ENCODE measurements at regions not wholly inside any gene's neighbourhood (a gene's known extent, or its start where the extent isn't known, plus 50 kb on each side); places are given as distances from the start of the nearest gene placed in this dataset.

DNA sequence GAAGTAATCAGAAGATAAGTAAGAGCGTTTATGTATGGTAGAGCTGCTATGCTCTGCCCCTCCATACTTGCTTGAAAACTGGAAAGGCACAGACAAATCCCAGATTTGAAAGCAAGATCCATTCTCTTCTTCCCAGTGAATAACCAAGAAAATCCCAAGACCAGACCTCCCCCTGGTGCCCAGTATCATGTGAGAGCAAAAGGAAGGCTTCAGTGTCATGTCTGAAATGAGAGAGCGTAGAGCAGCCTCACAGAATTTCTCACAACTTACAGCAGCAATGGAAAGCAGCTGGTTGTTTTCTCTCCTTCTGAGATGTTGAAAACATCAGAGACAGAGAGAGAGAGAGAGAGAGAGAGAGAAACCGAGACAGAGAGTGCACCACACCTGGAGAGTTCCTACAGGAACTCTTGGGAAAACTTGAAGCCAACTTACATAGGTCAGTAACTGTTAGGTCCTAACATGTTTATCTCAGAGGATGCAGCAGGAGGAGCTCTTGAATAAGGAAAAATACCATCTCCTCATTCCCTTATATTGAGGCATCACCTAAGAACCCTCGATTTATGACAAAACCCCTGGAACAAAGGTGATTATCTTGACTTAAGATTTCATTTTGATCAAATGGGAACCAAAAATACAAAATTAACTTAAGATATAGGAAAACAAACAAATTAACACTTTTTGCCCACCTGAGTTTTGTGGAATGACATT, 273.3 kb downstream of the NSUN3 start:
- TF ChIP-seq, protein P1, sequence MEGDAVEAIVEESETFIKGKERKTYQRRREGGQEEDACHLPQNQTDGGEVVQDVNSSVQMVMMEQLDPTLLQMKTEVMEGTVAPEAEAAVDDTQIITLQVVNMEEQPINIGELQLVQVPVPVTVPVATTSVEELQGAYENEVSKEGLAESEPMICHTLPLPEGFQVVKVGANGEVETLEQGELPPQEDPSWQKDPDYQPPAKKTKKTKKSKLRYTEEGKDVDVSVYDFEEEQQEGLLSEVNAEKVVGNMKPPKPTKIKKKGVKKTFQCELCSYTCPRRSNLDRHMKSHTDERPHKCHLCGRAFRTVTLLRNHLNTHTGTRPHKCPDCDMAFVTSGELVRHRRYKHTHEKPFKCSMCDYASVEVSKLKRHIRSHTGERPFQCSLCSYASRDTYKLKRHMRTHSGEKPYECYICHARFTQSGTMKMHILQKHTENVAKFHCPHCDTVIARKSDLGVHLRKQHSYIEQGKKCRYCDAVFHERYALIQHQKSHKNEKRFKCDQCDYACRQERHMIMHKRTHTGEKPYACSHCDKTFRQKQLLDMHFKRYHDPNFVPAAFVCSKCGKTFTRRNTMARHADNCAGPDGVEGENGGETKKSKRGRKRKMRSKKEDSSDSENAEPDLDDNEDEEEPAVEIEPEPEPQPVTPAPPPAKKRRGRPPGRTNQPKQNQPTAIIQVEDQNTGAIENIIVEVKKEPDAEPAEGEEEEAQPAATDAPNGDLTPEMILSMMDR (IDR thresholded peaks at IDR 0.05; ENCODE audit: low read depth, low read length), result peak; percentile 51
- peak; percentile 38 to 84 for DNase-seq (ENCODE audit: low read depth in 2 of 2)
- no peak overlapping the region for H3K4me3 ChIP-seq (replicated peaks in 1 of 2; ENCODE audit: low read depth in 2 of 2, low read length in 2 of 2)

DNA sequence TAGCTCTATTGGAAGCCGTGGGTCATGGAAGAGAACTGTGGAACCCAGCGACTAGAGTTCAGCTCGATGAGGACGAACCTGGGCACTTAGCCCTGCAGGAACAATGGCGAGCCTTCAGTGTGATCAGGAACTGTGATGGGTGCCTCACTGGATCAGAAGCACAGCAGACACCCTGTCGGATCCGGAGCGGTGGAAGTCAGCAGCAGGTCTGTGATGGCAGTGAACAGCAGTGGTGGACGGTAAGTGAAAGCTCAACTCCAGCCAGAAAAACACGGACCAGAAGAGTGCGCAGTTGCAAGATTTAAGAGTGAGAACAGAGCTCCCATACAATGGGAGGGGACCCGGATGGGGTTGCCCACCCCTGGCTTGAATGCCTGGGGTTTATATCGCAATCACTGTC, 282.2 kb downstream of the NSUN3 start:
- no peak overlapping the region for H3K4me3 ChIP-seq (replicated peaks in 1 of 2; ENCODE audit: low read depth in 2 of 2, low read length in 2 of 2)
- DNase-seq (ENCODE audit: low read depth in 2 of 2), result no peak
- TF ChIP-seq, protein P1 (IDR thresholded peaks at IDR 0.05; ENCODE audit: low read depth, low read length), result no peak

DNA sequence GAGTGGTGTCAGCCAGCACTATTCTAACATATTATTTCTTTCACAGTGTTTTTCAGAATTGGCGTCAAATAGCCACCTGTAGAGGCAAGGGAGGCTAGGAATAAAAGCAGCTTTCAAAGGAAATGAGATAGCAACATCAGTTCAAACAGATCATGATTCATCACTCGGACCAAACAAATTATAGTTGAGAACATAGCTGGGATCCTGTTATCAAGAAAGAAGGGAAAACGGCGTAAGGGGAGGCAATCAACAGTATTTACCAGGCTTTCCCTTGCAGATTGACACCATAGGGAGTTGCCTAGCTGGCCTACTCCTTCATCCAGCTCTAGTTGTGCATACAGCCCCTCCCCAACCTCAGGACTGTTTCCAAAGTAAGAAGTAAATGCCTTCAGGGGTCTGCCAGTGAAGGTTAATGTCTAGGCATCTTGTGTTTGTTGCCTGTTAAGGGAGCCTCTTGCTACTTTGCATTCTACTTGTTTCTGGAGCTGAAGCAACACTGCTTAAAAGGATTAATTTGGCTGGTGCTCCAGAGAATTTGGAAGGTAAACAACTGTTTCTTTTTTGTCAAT, 286.5 kb downstream of the NSUN3 start:
- no peak overlapping the region for H3K4me3 ChIP-seq (replicated peaks in 1 of 2; ENCODE audit: low read depth in 2 of 2, low read length in 2 of 2)
- TF ChIP-seq, protein P1 (IDR thresholded peaks at IDR 0.05; ENCODE audit: low read depth, low read length), result no peak
- no peak for DNase-seq (ENCODE audit: low read depth in 2 of 2)

DNA sequence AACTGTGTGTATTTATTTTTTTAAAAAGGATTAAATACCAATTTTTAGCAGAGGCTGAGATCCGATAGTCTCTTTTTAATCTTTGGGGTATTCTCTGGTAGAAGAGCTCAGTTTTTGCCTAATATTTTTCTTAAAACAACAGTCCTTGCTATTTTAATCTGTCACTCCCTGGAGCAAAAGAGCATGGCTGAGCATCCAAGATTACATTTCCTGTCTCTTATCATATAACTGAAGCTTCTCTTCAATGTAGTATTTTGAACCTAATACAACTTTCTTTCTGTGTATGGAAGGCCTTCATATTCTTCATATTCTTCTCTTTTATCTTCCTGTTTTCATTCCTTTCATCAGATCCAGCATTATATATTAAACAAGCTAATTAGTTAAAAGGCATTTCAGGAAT, 293.7 kb downstream of the NSUN3 start:
- DNase-seq (ENCODE audit: low read depth in 2 of 2), result no peak
- TF ChIP-seq, protein P1 (IDR thresholded peaks at IDR 0.05; ENCODE audit: low read depth, low read length), result no peak
- H3K4me3 ChIP-seq (replicated peaks in 1 of 2; ENCODE audit: low read depth in 2 of 2, low read length in 2 of 2), result no peak overlapping the region

DNA sequence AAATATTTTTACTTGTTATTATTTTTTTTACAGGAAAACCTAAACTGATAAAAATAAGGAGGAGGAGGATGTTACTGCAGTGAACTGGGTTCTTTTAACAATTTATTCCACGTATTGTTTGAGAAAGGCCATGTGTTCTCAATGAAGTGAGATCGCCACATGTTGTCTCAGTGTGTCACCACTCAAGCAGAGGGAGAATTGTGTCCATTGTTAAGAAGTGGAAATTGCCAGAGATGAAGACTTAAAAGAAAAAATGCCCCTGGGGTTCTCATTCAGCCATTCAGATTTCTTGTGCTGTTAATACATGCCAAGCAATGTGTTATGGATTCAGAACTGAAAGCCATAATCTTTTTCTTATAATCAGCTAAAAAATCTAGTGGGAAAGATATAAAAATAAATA, 297.1 kb downstream of the NSUN3 start:
- no peak overlapping the region for H3K4me3 ChIP-seq (replicated peaks in 1 of 2; ENCODE audit: low read depth in 2 of 2, low read length in 2 of 2)
- TF ChIP-seq, protein P1 (IDR thresholded peaks at IDR 0.05; ENCODE audit: low read depth, low read length), result no peak
- DNase-seq (ENCODE audit: low read depth in 2 of 2), result peak in 1 of 2 donors; percentile 4

DNA sequence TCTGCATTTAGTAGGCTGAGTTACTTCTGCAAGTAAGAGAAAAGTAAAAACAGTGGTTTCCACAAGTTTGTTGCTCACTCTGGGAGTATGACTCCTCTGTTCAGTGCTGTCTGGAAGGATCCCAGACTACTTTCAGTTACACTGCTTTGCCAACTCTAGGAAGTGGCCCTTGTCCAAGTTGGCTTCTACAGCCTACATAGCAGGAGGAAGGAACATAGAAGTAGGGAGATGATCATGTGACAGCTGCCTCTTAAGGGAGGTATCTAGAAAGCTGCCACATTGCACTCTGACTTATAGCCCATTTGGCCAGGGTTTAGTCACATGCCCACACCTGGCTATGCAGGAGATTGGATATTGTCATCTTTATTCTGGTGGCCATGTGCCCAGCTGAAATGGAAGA, 298.1 kb downstream of the NSUN3 start:
- TF ChIP-seq, protein P1 (IDR thresholded peaks at IDR 0.05; ENCODE audit: low read depth, low read length), result no peak
- peak; percentile 5 to 41 for DNase-seq (ENCODE audit: low read depth in 2 of 2)

More for the DNA sequence above, 298.1 kb downstream of the NSUN3 start:
- no peak overlapping the region for H3K4me3 ChIP-seq (replicated peaks in 1 of 2; ENCODE audit: low read depth in 2 of 2, low read length in 2 of 2)

Data from cardiac fibroblast (primary cell).